ENCODE measurements at regions not wholly inside any gene's neighbourhood (a gene's known extent, or its start where the extent isn't known, plus 50 kb on each side); places are given as distances from the start of the nearest gene placed in this dataset.

GRCh38 chr7:118699222-118699621 is 474.7 kb downstream of the ANKRD7 start (continued):
- TF ChIP-seq CTCF (IDR thresholded peaks at IDR 0.05) = no peak
- no peak for TF ChIP-seq TP53 (CRISPR knock-in tag; IDR thresholded peaks at IDR 0.05)
- TF ChIP-seq BCL3 (IDR thresholded peaks at IDR 0.05) = no peak

- DNase-seq (ENCODE audit: low read depth in 1 of 2, low spot score in 1 of 2) (no peak), ATAC-seq (no peak), FAIRE-seq (no peak)
- CTCF ChIA-PET = no interaction called here
- WGBS (ENCODE audit: missing lambda C conversion rate) = 39% methylated on average over 1 of the region's 1 CpG
- no peak overlapping the region for H3K4me3 ChIP-seq
- POLR2A ChIA-PET = no interaction called here
- TF ChIP-seq EP300 (IDR thresholded peaks at IDR 0.05) (no peak), SMC3 (IDR thresholded peaks at IDR 0.05) (no peak), HEYL (CRISPR knock-in tag; IDR thresholded peaks at IDR 0.05) (no peak)
- H3K9me3 ChIP-seq = no peaks in the 10 kb centered on the region
- H3K4me2 ChIP-seq = no peak overlapping the region
- no peak overlapping the region for H3K27ac ChIP-seq
- H3K4me1 ChIP-seq = no peaks in the 10 kb centered on the region
These were observed 484.2 kb downstream of the ANKRD7 start for GRCh38 chr7:118708741-118709140.

- Histone ChIP-seq H3K4me1 (no peaks in the 10 kb centered on the region), H3K27ac (no peak overlapping the region), H3K4me2 (no peak overlapping the region), H3K9me3 (no peaks in the 10 kb centered on the region), H3K4me3 (no peak overlapping the region)
- FAIRE-seq (no peak), DNase-seq (ENCODE audit: low read depth in 1 of 2, low spot score in 1 of 2) (no peak), ATAC-seq (no peak)
- CTCF ChIA-PET = no interaction called here
- TF ChIP-seq GATA3 (IDR thresholded peaks at IDR 0.05; ENCODE audit: borderline replicate concordance) = no peak
- no peak for TF ChIP-seq POLR2AphosphoS2 (conservative IDR thresholded peaks at IDR 0.05; ENCODE audit: low read length)
- TF ChIP-seq RFX5 (IDR thresholded peaks at IDR 0.05) = no peak
- no peak for TF ChIP-seq EHMT2 (IDR thresholded peaks at IDR 0.05; ENCODE audit: low read depth)
- no peak for TF ChIP-seq KDM5A (IDR thresholded peaks at IDR 0.05)
- TF ChIP-seq SREBF2 (IDR thresholded peaks at IDR 0.05) = no peak
- TF ChIP-seq ZSCAN20 (CRISPR knock-in tag; IDR thresholded peaks at IDR 0.05) = no peak
- no peak for TF ChIP-seq MAFK (IDR thresholded peaks at IDR 0.05; ENCODE audit: partially characterized antibody)
- no peak for TF ChIP-seq CBX8 (IDR thresholded peaks at IDR 0.05)
- TF ChIP-seq RNF2 (IDR thresholded peaks at IDR 0.05; ENCODE audit: borderline replicate concordance, low read depth) = no peak
- TF ChIP-seq MAZ (IDR thresholded peaks at IDR 0.05; ENCODE audit: borderline replicate concordance, low read depth, low read length) = no peak
- TF ChIP-seq CHD2 (IDR thresholded peaks at IDR 0.05; ENCODE audit: low read length, partially characterized antibody) = no peak
- TF ChIP-seq HOXB13 (CRISPR knock-in tag; IDR thresholded peaks at IDR 0.05; ENCODE audit: low read depth) = no peak
- POLR2A ChIA-PET = no interaction called here
These were observed 487.2 kb downstream of the ANKRD7 start for GRCh38 chr7:118711688-118712087.

GRCh38 chr7:118713039-118713438 is 488.5 kb downstream of the ANKRD7 start:
- POLR2A ChIA-PET = no interaction called here
- no peak for FAIRE-seq
- 19% methylated on average over 4 of the region's 4 CpGs for WGBS (ENCODE audit: missing lambda C conversion rate)
- Histone ChIP-seq H3K4me1 (no peaks in the 10 kb centered on the region), H3K27ac (no peak overlapping the region), H3K4me3 (no peak overlapping the region), H3K4me2 (no peak overlapping the region), H3K9me3 (no peaks in the 10 kb centered on the region)
- ATAC-seq = no peak
- DNase-seq (ENCODE audit: low read depth in 1 of 2, low spot score in 1 of 2) = no peak
- CTCF ChIA-PET = no interaction called here
- TF ChIP-seq ESRRA (IDR thresholded peaks at IDR 0.05; ENCODE audit: borderline replicate concordance, low read length) (no peak), CHD4 (IDR thresholded peaks at IDR 0.05; ENCODE audit: borderline replicate concordance) (no peak), HDAC2 (IDR thresholded peaks at IDR 0.05) (no peak), MAFK (IDR thresholded peaks at IDR 0.05; ENCODE audit: partially characterized antibody) (no peak), JUN (IDR thresholded peaks at IDR 0.05) (no peak), POLR2A (IDR thresholded peaks at IDR 0.05; ENCODE audit: low read length) (no peak), KDM1A (IDR thresholded peaks at IDR 0.05; ENCODE audit: low read depth) (no peak)
